Ectodermal cell (in vitro differentiated cells): ENCODE measurements at regions not wholly inside any gene's neighbourhood (a gene's known extent, or its start where the extent isn't known, plus 50 kb on each side); places are given as distances from the start of the nearest gene placed in this dataset.
"Not testable (repeated sequence)": the region's sequence is repeated elsewhere in the genome, so short reads cannot be mapped to it uniquely, and the experiment has no call there.

Source experiments
- H3K27ac ChIP-seq: 2 replicates; pipeline ENCODE4 v1.7.0; 2013; ENCODE audit warnings: mild to moderate bottlenecking, low read depth, low read length; ENCODE audit not compliant: insufficient read depth, poor library complexity, severe bottlenecking
- H3K27me3 ChIP-seq: 2 replicates; pipeline ENCODE4 v1.7.0; 2013; ENCODE audit warnings: mild to moderate bottlenecking, low read length; ENCODE audit not compliant: insufficient read depth, control insufficient read depth, poor library complexity, severe bottlenecking
- H3K36me3 ChIP-seq: one replicate; pipeline ENCODE4 v1.7.0; 2013; ENCODE audit warnings: low read length; ENCODE audit not compliant: control insufficient read depth, insufficient read depth
- H3K4me1 ChIP-seq: one replicate; pipeline ENCODE4 v1.7.0; 2013; ENCODE audit warnings: low read length; ENCODE audit not compliant: control insufficient read depth, insufficient read depth
- H3K4me3 ChIP-seq: 2 replicates; pipeline ENCODE4 v1.7.0; 2013; ENCODE audit warnings: low read depth, low read length, control low read depth; ENCODE audit not compliant: insufficient read depth
- H3K9me3 ChIP-seq: 2 replicates; pipeline ENCODE4 v1.7.0; 2013; ENCODE audit warnings: mild to moderate bottlenecking, low read length, moderate library complexity; ENCODE audit not compliant: control insufficient read depth
- WGBS, 2 experiments: methylation state at CpG; one replicate each; pipeline ENCODE4 v1.1.7; 2013; ENCODE audit warnings: missing lambda C conversion rate in 2 of 2; 5-methylcytosine and 5-hydroxymethylcytosine counted together

- H3K4me1 ChIP-seq, H3K36me3 ChIP-seq: not testable (repeated sequence)
- WGBS, 2 experiments = 76 to 80% methylated on average over 1 of the region's 2 CpGs
Measured at GRCh38 chr21:28011970-28012369, 980.7 kb downstream of the LTN1 start.

GRCh38 chr21:28008245-28008644, 984.4 kb downstream of the LTN1 start:
- 89 to 94% methylated on average over 3 of the region's 3 CpGs for WGBS, 2 experiments
- H3K36me3 ChIP-seq, H3K4me3 ChIP-seq, H3K9me3 ChIP-seq, H3K27ac ChIP-seq, H3K27me3 ChIP-seq, H3K4me1 ChIP-seq: not testable (repeated sequence)

More at GRCh38 chr21:28011970-28012369, 980.7 kb downstream of the LTN1 start:
- H3K9me3 ChIP-seq, H3K27ac ChIP-seq, H3K4me3 ChIP-seq, H3K27me3 ChIP-seq: not testable (repeated sequence)

DNA sequence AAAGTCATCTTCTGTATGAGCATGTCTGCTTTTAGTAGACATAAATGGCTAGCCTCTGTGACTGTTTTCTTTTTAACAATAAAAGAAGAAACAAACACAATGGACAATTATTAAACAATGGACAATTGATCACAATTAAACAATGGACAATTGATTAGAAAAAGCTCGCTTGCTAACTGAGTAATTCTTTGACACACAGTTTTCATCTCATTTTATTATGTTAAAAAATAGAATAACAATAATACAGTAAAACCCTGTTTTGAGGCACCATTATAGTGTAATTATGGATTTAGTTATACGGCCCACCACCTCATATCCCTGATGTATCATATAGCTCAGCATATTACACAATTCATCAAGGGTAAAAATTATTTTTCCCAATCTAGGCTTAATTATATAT, 989.0 kb downstream of the LTN1 start:
- H3K27me3 ChIP-seq, H3K4me3 ChIP-seq, H3K4me1 ChIP-seq, H3K9me3 ChIP-seq, H3K27ac ChIP-seq, H3K36me3 ChIP-seq: not testable (repeated sequence)
- WGBS, 2 experiments = no CpG with 5 or more reads among the region's 2 CpGs

- H3K27ac ChIP-seq, H3K36me3 ChIP-seq, H3K4me1 ChIP-seq, H3K27me3 ChIP-seq, H3K9me3 ChIP-seq, H3K4me3 ChIP-seq: not testable (repeated sequence)
- 92 to 94% methylated on average over 4 of the region's 4 CpGs for WGBS, 2 experiments
Measured at GRCh38 chr21:27996906-27997305, 995.8 kb downstream of the LTN1 start.

GRCh38 chr21:27984663-27985325, 1007.9 kb downstream of the LTN1 start:
- H3K27me3 ChIP-seq, H3K27ac ChIP-seq, H3K4me1 ChIP-seq, H3K4me3 ChIP-seq, H3K9me3 ChIP-seq, H3K36me3 ChIP-seq: not testable (repeated sequence)
- 87 to 100% methylated on average over 2 of the region's 2 CpGs for WGBS, 2 experiments

GRCh38 chr21:27979446-27979845, 1012.6 kb upstream of the ADAMTS5 start:
- H3K4me1 ChIP-seq, H3K9me3 ChIP-seq, H3K36me3 ChIP-seq, H3K4me3 ChIP-seq, H3K27ac ChIP-seq, H3K27me3 ChIP-seq: not testable (repeated sequence)

- WGBS, 2 experiments = 91 to 92% methylated on average over 2 of the region's 2 CpGs
- Histone ChIP-seq H3K4me1 (no peaks in the 10 kb centered on the region), H3K27ac (no peak overlapping the region), H3K36me3 (no peaks in the 10 kb centered on the region), H3K9me3 (no peaks in the 10 kb centered on the region), H3K4me3 (no peak overlapping the region), H3K27me3 (no peaks in the 10 kb centered on the region)
Measured at GRCh38 chr21:27975514-27975913, 1008.6 kb upstream of the ADAMTS5 start.

DNA sequence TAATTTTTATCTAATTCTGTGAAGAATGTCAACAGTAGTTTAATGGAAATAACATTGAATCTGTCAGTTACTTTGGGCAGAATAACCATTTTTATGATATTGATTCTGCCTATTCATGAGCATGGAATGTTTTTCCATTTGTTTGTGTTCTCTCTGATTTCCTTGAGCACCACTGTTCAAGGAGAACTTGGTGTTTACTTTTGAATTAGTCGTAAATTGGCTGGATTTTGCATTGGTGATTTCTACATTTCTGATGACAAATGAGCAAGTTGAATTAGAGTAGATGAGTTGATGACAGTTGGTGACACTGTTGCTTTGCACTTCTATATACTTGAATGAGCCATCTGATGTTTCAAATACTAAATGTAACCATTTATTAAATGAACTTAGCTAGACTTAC, 1007.3 kb upstream of the ADAMTS5 start:
- H3K27ac ChIP-seq, H3K4me3 ChIP-seq, H3K27me3 ChIP-seq, H3K9me3 ChIP-seq, H3K4me1 ChIP-seq, H3K36me3 ChIP-seq: not testable (repeated sequence)
- 86 to 89% methylated on average over 1 of the region's 1 CpG for WGBS, 2 experiments

DNA sequence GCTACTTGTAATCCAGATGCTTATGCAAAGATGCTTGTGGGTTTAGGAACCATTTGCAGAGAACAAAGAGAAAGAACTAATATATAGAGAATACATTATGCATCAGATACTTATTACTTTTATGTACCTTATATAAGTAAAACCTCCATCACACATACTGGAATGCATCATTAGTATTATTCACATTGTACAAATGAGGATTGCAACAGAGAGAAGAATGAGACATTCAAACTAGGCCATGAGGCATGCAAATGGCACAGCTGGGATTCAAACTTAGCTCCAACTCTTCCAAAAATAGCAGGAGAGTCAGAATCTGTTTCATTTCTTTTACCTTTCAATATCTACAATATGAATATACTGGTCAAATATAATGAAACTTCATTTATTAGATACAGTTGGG, 1001.4 kb upstream of the ADAMTS5 start:
- not testable (repeated sequence) for H3K36me3 ChIP-seq, H3K4me1 ChIP-seq, H3K27me3 ChIP-seq, H3K4me3 ChIP-seq, H3K27ac ChIP-seq, H3K9me3 ChIP-seq

DNA sequence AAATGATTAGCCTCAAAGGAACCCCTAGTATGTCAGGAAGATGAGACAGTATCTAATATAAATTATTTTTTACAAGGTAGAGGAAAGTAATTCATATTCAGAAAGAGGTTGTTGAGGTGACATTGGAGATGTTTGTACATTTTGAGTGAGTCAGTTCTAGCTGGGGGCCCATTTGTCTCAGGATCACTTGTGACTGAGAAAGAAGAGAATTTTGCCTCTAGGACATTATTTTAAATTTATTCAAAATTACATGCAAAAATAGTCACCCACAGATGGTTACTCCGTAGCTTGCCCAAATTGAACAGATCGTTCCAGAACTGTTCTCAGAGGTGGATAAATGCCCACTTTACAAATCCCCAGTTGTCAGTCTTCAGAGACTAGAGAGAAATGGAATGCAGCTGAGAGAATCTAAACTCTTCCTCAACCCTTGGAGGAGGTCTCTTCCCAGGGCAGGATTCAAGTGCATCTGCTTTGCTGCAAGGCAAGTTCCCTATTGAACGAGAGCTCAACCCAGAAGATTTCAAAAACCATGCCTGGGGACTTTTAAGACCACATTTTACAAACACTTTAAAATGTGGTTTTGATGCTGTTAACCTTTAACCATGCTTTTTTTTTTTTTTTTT, 987.8 kb upstream of the ADAMTS5 start:
- no peaks in the 10 kb centered on the region for H3K4me1 ChIP-seq
- no peaks in the 10 kb centered on the region for H3K9me3 ChIP-seq
- no peak overlapping the region for H3K4me3 ChIP-seq
- H3K27ac ChIP-seq = no peak overlapping the region
- no peaks in the 10 kb centered on the region for H3K36me3 ChIP-seq
- 96 to 97% methylated on average over 3 of the region's 3 CpGs for WGBS, 2 experiments
- no peaks in the 10 kb centered on the region for H3K27me3 ChIP-seq
